ENCODE measurements at regions not wholly inside any gene's neighbourhood (a gene's known extent, or its start where the extent isn't known, plus 50 kb on each side); places are given as distances from the start of the nearest gene placed in this dataset.
"Not testable (repeated sequence)": the region's sequence is repeated elsewhere in the genome, so short reads cannot be mapped to it uniquely, and the experiment has no call there.

GRCh38 chr22:48911647-48912046 is 916.0 kb downstream of the BRD1 start:
- not testable (repeated sequence) for H3K27me3 ChIP-seq (ENCODE audit: control insufficient read depth in 1 of 2, insufficient read depth in 2 of 2, low read length in 2 of 2); H3K4me1 ChIP-seq (ENCODE audit: control insufficient read depth in 1 of 2, insufficient read depth in 2 of 2, low read length in 2 of 2); H3K27ac ChIP-seq (ENCODE audit: low read depth, low read length); H3K9ac ChIP-seq (ENCODE audit: low read depth in 1 of 2, low read length in 2 of 2); H3K36me3 ChIP-seq (ENCODE audit: control insufficient read depth in 1 of 2, insufficient read depth in 2 of 2, low read length in 2 of 2); H3K9me3 ChIP-seq (ENCODE audit: control insufficient read depth in 1 of 2, low read length in 2 of 2); H3K4me3 ChIP-seq (ENCODE audit: low read depth in 1 of 2, low read length in 2 of 2)

- not testable (repeated sequence) for H3K36me3 ChIP-seq (ENCODE audit: control insufficient read depth in 1 of 2, insufficient read depth in 2 of 2, low read length in 2 of 2); H3K9ac ChIP-seq (ENCODE audit: low read depth in 1 of 2, low read length in 2 of 2); H3K27me3 ChIP-seq (ENCODE audit: control insufficient read depth in 1 of 2, insufficient read depth in 2 of 2, low read length in 2 of 2); H3K4me3 ChIP-seq (ENCODE audit: low read depth in 1 of 2, low read length in 2 of 2); H3K4me1 ChIP-seq (ENCODE audit: control insufficient read depth in 1 of 2, insufficient read depth in 2 of 2, low read length in 2 of 2); H3K9me3 ChIP-seq (ENCODE audit: control insufficient read depth in 1 of 2, low read length in 2 of 2); H3K27ac ChIP-seq (ENCODE audit: low read depth, low read length)
Observed at GRCh38 chr22:48911067-48911466, 916.6 kb downstream of the BRD1 start.

GRCh38 chr22:48908547-48908946 is 919.1 kb downstream of the BRD1 start:
- Histone ChIP-seq H3K4me3 (ENCODE audit: low read depth in 1 of 2, low read length in 2 of 2) (no peak overlapping the region), H3K27me3 (ENCODE audit: control insufficient read depth in 1 of 2, insufficient read depth in 2 of 2, low read length in 2 of 2) (no peaks in the 10 kb centered on the region), H3K27ac (ENCODE audit: low read depth, low read length) (no peak overlapping the region), H3K4me1 (ENCODE audit: control insufficient read depth in 1 of 2, insufficient read depth in 2 of 2, low read length in 2 of 2) (no peaks in the 10 kb centered on the region), H3K9me3 (ENCODE audit: control insufficient read depth in 1 of 2, low read length in 2 of 2) (no peaks in the 10 kb centered on the region), H3K9ac (ENCODE audit: low read depth in 1 of 2, low read length in 2 of 2) (no peak overlapping the region), H3K36me3 (ENCODE audit: control insufficient read depth in 1 of 2, insufficient read depth in 2 of 2, low read length in 2 of 2) (no peaks in the 10 kb centered on the region)

GRCh38 chr22:48907591-48907990 is 920.1 kb downstream of the BRD1 start:
- Histone ChIP-seq H3K36me3 (ENCODE audit: control insufficient read depth in 1 of 2, insufficient read depth in 2 of 2, low read length in 2 of 2) (no peaks in the 10 kb centered on the region), H3K27ac (ENCODE audit: low read depth, low read length) (no peak overlapping the region), H3K9me3 (ENCODE audit: control insufficient read depth in 1 of 2, low read length in 2 of 2) (no peaks in the 10 kb centered on the region), H3K4me3 (ENCODE audit: low read depth in 1 of 2, low read length in 2 of 2) (no peak overlapping the region), H3K4me1 (ENCODE audit: control insufficient read depth in 1 of 2, insufficient read depth in 2 of 2, low read length in 2 of 2) (no peaks in the 10 kb centered on the region), H3K9ac (ENCODE audit: low read depth in 1 of 2, low read length in 2 of 2) (no peak overlapping the region), H3K27me3 (ENCODE audit: control insufficient read depth in 1 of 2, insufficient read depth in 2 of 2, low read length in 2 of 2) (no peaks in the 10 kb centered on the region)

- no peak overlapping the region for H3K27ac ChIP-seq (ENCODE audit: low read depth, low read length)
Observed at GRCh38 chr22:48906216-48906835, 921.3 kb downstream of the BRD1 start.

GRCh38 chr22:48905206-48905975 is 922.3 kb downstream of the BRD1 start:
- H3K27me3 ChIP-seq (ENCODE audit: control insufficient read depth in 1 of 2, insufficient read depth in 2 of 2, low read length in 2 of 2): no peaks in the 10 kb centered on the region
- H3K9ac ChIP-seq (ENCODE audit: low read depth in 1 of 2, low read length in 2 of 2): no peak overlapping the region
- no peaks in the 10 kb centered on the region for H3K4me1 ChIP-seq (ENCODE audit: control insufficient read depth in 1 of 2, insufficient read depth in 2 of 2, low read length in 2 of 2)
- no peak overlapping the region for H3K27ac ChIP-seq (ENCODE audit: low read depth, low read length)
- H3K9me3 ChIP-seq (ENCODE audit: control insufficient read depth in 1 of 2, low read length in 2 of 2): no peaks in the 10 kb centered on the region
- H3K36me3 ChIP-seq (ENCODE audit: control insufficient read depth in 1 of 2, insufficient read depth in 2 of 2, low read length in 2 of 2): no peaks in the 10 kb centered on the region
- H3K4me3 ChIP-seq (ENCODE audit: low read depth in 1 of 2, low read length in 2 of 2): no peak overlapping the region

More at GRCh38 chr22:48906216-48906835, 921.3 kb downstream of the BRD1 start:
- Histone ChIP-seq H3K4me3 (ENCODE audit: low read depth in 1 of 2, low read length in 2 of 2) (no peak overlapping the region), H3K9ac (ENCODE audit: low read depth in 1 of 2, low read length in 2 of 2) (no peak overlapping the region), H3K9me3 (ENCODE audit: control insufficient read depth in 1 of 2, low read length in 2 of 2) (no peaks in the 10 kb centered on the region), H3K36me3 (ENCODE audit: control insufficient read depth in 1 of 2, insufficient read depth in 2 of 2, low read length in 2 of 2) (no peaks in the 10 kb centered on the region), H3K4me1 (ENCODE audit: control insufficient read depth in 1 of 2, insufficient read depth in 2 of 2, low read length in 2 of 2) (no peaks in the 10 kb centered on the region), H3K27me3 (ENCODE audit: control insufficient read depth in 1 of 2, insufficient read depth in 2 of 2, low read length in 2 of 2) (no peaks in the 10 kb centered on the region)

GRCh38 chr22:48902983-48903650 is 924.6 kb downstream of the BRD1 start:
- Histone ChIP-seq H3K4me3 (ENCODE audit: low read depth in 1 of 2, low read length in 2 of 2) (no peak overlapping the region), H3K36me3 (ENCODE audit: control insufficient read depth in 1 of 2, insufficient read depth in 2 of 2, low read length in 2 of 2) (no peaks in the 10 kb centered on the region), H3K9me3 (ENCODE audit: control insufficient read depth in 1 of 2, low read length in 2 of 2) (no peaks in the 10 kb centered on the region), H3K9ac (ENCODE audit: low read depth in 1 of 2, low read length in 2 of 2) (no peak overlapping the region), H3K27ac (ENCODE audit: low read depth, low read length) (no peak overlapping the region), H3K4me1 (ENCODE audit: control insufficient read depth in 1 of 2, insufficient read depth in 2 of 2, low read length in 2 of 2) (no peaks in the 10 kb centered on the region), H3K27me3 (ENCODE audit: control insufficient read depth in 1 of 2, insufficient read depth in 2 of 2, low read length in 2 of 2) (no peaks in the 10 kb centered on the region)

GRCh38 chr22:48902001-48902869 is 925.4 kb downstream of the BRD1 start:
- Histone ChIP-seq H3K9me3 (ENCODE audit: control insufficient read depth in 1 of 2, low read length in 2 of 2) (no peaks in the 10 kb centered on the region), H3K4me3 (ENCODE audit: low read depth in 1 of 2, low read length in 2 of 2) (no peak overlapping the region), H3K36me3 (ENCODE audit: control insufficient read depth in 1 of 2, insufficient read depth in 2 of 2, low read length in 2 of 2) (no peaks in the 10 kb centered on the region), H3K9ac (ENCODE audit: low read depth in 1 of 2, low read length in 2 of 2) (no peak overlapping the region), H3K27me3 (ENCODE audit: control insufficient read depth in 1 of 2, insufficient read depth in 2 of 2, low read length in 2 of 2) (no peaks in the 10 kb centered on the region), H3K27ac (ENCODE audit: low read depth, low read length) (no peak overlapping the region), H3K4me1 (ENCODE audit: control insufficient read depth in 1 of 2, insufficient read depth in 2 of 2, low read length in 2 of 2) (no peaks in the 10 kb centered on the region)

- Histone ChIP-seq H3K9me3 (ENCODE audit: control insufficient read depth in 1 of 2, low read length in 2 of 2) (no peaks in the 10 kb centered on the region), H3K27me3 (ENCODE audit: control insufficient read depth in 1 of 2, insufficient read depth in 2 of 2, low read length in 2 of 2) (no peaks in the 10 kb centered on the region), H3K27ac (ENCODE audit: low read depth, low read length) (no peak overlapping the region), H3K4me3 (ENCODE audit: low read depth in 1 of 2, low read length in 2 of 2) (no peak overlapping the region), H3K36me3 (ENCODE audit: control insufficient read depth in 1 of 2, insufficient read depth in 2 of 2, low read length in 2 of 2) (no peaks in the 10 kb centered on the region), H3K9ac (ENCODE audit: low read depth in 1 of 2, low read length in 2 of 2) (no peak overlapping the region), H3K4me1 (ENCODE audit: control insufficient read depth in 1 of 2, insufficient read depth in 2 of 2, low read length in 2 of 2) (no peaks in the 10 kb centered on the region)
Observed at GRCh38 chr22:48901324-48901723, 926.3 kb downstream of the BRD1 start.

GRCh38 chr22:48900626-48901025 is 927.0 kb downstream of the BRD1 start:
- no peak overlapping the region for H3K9ac ChIP-seq (ENCODE audit: low read depth in 1 of 2, low read length in 2 of 2)
- H3K4me3 ChIP-seq (ENCODE audit: low read depth in 1 of 2, low read length in 2 of 2): no peak overlapping the region
- H3K36me3 ChIP-seq (ENCODE audit: control insufficient read depth in 1 of 2, insufficient read depth in 2 of 2, low read length in 2 of 2): no peaks in the 10 kb centered on the region
- H3K9me3 ChIP-seq (ENCODE audit: control insufficient read depth in 1 of 2, low read length in 2 of 2): no peaks in the 10 kb centered on the region
- no peaks in the 10 kb centered on the region for H3K4me1 ChIP-seq (ENCODE audit: control insufficient read depth in 1 of 2, insufficient read depth in 2 of 2, low read length in 2 of 2)
- H3K27me3 ChIP-seq (ENCODE audit: control insufficient read depth in 1 of 2, insufficient read depth in 2 of 2, low read length in 2 of 2): no peaks in the 10 kb centered on the region
- H3K27ac ChIP-seq (ENCODE audit: low read depth, low read length): no peak overlapping the region

Measured in duodenal mucosa (tissue), 2 donors.